ENCODE measurements at regions not wholly inside any gene's neighbourhood (a gene's known extent, or its start where the extent isn't known, plus 50 kb on each side); places are given as distances from the start of the nearest gene placed in this dataset.

- no peak for DNase-seq (ENCODE audit: low read depth in 2 of 2)
Measured at GRCh38 chr9:134967547-134967930, 49.8 kb upstream of the FCN1 start.

DNA sequence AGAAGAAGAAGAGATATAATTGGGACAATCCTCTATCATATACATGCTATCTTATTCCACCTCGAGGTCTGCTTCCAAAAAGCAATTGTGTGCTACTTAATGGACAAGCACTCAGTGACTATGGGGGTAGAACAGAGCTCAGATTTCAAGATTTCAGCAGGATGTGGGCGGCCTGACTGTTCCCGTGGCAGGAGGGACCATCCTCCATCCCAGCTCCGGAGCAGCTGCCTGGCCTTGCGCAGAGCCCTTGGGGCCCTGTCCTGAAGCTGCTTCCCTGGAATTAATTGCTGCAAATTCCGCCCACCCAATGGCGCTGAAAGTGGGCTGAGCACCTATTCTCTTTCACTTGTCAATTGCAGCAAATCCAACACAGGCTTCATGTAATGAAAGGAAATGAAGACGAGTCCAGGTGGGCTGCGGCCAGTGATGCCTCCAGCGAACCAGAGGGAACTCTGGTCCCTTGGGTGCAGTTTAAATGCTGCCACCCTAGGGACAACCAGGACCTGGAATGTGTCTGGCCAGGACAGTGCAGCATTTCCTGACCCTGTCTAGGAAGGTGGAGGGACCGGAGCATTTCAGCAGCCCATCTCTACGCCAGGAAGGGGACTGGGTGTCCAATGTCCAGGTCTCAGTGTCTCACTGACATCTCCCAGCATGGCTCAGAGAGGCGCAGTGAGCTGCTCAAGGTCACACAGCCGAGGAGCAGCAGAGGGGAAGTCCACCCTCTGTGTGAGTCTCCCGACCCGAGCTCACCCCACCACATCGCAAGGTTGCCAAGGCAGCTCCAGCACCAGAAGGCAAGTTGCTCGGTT is 50.5 kb upstream of the FCN1 start:
- no peak for DNase-seq (ENCODE audit: low read depth in 2 of 2)

GRCh38 chr9:134968823-134969090 is 51.0 kb upstream of the FCN1 start:
- DNase-seq (ENCODE audit: low read depth in 2 of 2): no peak

DNA sequence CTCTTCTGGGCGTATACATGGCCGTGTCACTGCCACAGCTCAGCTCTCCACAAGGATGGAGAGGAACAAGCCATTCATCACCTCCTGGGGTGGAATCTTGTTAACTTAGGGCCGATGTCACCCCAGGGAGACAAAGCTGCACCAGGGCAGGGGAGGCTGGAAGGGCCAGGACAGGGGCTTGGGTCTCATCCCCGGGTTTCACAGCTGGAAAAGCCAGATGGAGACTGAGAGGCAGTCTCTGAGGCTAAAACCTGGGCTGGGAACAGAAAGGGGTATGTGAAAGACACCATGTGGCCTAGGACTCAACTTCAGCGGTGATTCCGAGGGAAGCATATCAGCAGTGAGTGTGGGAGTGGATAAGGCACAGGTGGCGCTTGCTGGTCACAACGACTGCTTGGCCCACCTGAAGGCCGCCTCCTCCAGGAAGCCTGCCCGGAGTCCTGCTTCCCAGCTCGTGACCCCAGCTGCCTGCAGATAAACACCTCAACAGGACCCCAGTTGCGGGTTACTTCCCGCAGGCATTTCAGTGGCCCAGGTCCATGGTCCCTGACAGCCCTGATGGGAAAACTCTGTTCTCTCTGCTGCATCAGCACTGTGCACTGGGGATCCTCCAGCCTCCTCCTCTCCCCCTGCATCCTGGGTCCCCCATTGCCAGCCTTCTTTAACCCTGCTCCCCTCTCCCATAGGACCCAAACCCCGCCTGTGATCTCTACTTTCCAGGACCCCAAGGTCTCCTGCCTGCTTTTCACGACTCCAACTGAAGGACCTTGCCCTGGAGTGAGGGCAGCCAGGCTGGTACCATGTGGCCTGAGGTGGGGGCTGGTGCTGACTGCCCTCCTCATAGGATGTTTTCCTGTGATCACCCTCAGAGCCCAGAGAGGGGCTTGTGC is 51.7 kb upstream of the FCN1 start:
- DNase-seq (ENCODE audit: low read depth in 2 of 2): no peak

GRCh38 chr9:134970198-134970597 is 52.5 kb upstream of the FCN1 start:
- DNase-seq (ENCODE audit: low read depth in 2 of 2): no peak

DNA sequence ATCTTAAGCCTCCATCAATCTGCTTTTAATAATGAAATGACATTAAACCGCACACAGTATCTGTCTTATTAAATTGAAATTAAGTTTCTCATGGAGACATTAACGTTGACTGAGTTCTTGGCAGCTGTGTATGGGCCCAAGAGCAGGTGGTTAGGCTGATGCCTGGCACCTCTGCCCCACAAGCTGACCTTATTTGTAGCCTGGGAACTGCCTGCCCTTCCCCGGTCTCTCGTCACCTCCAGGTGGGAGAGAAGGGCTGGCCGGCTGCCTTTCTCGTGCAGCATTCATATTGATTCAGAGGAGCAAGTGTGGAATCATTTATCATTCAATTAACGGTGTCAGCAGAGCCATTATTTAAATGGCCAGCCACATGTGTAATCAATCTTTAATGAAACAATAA is 53.0 kb upstream of the FCN1 start:
- DNase-seq (ENCODE audit: low read depth in 2 of 2): no peak

DNA sequence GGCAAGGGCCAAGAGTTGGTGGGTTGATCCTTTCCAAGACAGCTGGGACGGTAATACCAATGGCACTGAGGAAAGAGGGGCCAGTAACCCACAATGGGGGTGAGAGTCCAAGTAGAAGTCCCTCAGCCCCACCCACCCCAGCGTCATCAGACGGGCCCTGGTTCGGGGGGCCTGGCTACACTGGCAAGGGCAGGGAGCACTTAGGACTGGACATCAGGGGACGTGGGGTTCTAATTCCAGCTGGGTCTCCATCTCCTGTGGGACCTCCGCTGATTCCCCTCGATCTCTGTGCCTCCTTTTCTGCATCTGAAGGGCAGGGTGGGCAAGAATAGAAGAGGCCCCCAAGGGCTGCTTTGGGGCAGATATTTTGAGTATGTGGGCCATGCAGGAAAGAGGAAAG is 53.5 kb upstream of the FCN1 start:
- DNase-seq (ENCODE audit: low read depth in 2 of 2): no peak

- DNase-seq (ENCODE audit: low read depth in 2 of 2): no peak
Measured at GRCh38 chr9:134971696-134972095, 54.0 kb upstream of the FCN1 start.

- no peak for DNase-seq (ENCODE audit: low read depth in 2 of 2)
Measured at GRCh38 chr9:134972140-134972539, 54.4 kb upstream of the FCN1 start.

DNA sequence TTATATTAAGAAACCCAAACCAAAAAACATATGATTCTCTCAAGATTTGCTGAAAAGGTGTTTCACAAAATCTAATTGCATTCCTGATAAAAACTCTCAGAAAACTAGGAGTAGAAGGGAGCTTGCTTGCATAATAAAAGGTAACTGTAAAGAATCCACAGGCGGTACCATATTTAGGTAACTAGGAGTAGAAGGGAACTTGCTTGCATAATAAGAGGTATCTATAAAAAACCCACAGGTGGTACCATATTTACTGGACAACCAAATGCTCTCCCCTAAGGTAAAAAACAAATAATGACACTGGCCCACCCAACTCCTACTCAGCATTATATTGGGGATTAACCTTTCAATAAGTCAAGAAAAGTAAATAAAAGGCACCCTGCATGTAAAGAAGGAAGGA is 57.5 kb upstream of the FCN1 start:
- DNase-seq (ENCODE audit: low read depth in 2 of 2): no peak

DNA sequence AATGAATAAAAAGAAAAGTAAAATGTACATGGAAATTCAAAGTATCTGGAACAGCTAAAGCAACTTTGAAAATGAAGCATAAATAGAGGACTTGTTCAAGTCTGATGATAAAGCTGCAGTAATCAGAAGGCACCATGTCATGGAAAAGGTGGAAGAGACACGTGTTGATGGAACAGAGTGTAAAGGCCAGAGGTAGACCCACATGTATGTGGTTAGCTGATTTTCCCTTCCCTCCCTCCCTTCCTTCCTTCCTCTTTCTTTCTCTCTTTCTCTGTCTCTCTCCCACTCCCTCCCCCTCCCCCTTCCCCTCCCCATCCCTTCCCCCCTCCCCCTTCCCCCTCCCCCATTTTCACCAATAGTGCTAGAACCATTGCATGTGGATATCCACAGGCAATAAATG is 58.7 kb upstream of the FCN1 start:
- DNase-seq (ENCODE audit: low read depth in 2 of 2): no peak

GRCh38 chr9:134978272-134978671 is 60.6 kb upstream of the FCN1 start:
- no peak for DNase-seq (ENCODE audit: low read depth in 2 of 2)

DNA sequence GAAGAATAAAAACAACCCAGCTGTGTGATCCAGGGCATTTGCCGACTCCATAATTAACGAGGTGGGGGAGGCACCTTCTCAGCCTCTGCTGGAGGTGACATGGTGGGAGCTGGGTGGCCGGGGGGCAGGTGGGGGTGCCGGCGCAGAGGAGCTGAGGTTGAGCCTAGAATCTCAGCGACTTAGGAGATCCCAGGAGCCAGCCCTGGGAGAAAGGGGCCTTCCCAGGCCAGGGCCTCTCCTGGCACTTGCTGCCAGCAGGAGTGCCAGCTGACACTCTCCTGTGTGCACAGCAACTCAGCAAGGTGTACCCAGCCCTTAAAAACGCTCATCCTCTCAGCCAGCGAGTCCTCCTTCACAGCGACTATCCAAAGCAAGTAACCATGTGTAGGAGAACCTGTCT is 62.8 kb upstream of the FCN1 start:
- no peak for DNase-seq (ENCODE audit: low read depth in 2 of 2)

- no peak for DNase-seq (ENCODE audit: low read depth in 2 of 2)
Measured at GRCh38 chr9:134980991-134981390, 63.3 kb upstream of the FCN1 start.

GRCh38 chr9:134981829-134982228 is 64.1 kb upstream of the FCN1 start:
- no peak for DNase-seq (ENCODE audit: low read depth in 2 of 2)

DNA sequence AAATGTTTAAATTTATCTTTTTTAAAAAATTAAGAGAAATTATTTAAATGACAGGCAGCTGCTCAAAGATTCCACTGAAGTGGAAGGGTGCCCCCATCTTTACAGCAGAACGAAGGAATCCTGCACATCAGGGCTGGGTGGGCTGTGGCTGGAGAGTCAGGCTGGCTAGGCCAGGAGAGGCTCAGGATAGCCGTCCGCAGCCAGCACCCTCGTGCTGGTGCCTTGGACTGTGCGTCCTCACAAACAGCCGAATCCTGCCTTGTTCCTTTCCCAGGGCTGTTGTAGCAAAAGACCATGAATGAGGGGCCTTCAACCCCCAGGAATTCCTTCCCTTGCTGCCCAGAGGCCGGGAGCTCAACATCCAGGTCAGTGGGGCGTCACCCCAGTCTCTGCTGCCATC is 64.6 kb upstream of the FCN1 start:
- no peak for DNase-seq (ENCODE audit: low read depth in 2 of 2)

DNA sequence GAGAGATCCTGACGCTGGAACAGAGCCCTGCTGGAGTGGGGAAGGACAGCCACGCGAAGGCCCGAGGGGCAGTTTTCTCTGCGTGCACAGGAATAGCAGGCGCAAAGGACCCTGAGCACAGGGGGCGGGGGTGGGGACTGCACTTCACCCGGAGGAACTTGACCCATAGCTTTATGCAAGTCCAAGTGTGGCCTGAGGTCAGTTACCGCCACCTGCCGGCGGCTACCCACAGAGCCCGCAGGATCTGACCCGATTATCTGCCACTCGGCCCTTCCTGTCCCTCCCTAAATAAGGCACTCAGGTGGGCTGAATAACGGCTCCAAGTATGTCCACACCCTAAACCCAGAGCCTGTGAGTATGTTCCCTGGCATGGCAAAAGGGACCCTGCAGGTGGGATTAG is 65.4 kb upstream of the FCN1 start:
- peak; percentile 11 to 20 for DNase-seq (ENCODE audit: low read depth in 2 of 2)

DNA sequence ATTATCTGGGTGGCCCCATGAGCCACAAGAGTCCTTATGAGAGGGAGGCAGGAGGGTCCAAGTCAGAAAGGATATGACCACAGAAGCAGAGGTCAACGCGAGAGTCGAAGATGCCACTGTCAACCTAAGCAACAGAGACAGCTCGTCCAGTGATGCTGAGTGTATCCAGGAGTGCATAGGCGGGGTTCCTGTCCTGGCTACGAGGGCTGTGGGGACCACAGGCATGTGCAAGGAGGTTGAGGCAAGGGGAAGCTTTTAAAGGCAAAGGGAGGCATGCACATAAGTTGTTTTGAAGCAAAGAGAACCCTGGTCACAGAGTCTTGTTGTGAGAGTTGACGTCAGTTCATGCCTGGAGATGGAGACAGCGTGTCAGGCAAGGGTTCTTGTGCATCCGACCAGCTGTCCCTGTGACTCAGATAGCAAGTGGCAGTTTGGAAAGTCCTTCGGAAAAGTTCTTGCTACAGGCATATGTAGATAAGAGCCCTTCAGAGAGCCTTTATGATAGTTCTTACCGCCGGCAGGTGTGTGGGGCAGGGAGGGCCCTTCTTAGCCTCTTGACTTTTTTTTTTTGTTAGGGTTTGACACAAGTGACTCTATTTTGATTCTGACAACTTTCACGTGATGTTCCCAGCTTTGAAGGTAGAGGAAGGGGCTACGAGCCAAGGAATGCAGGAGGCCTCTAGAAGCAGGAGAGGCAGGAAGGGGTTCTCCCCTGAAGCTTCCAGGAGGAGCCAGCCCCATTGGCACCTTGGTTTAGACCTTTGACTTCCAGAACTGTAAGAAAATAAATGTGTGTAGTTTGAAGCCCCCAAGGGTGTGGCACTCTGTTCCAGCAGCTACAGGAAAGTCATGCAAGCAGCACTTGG is 66.0 kb upstream of the FCN1 start:
- DNase-seq (ENCODE audit: low read depth in 2 of 2): no peak

DNA sequence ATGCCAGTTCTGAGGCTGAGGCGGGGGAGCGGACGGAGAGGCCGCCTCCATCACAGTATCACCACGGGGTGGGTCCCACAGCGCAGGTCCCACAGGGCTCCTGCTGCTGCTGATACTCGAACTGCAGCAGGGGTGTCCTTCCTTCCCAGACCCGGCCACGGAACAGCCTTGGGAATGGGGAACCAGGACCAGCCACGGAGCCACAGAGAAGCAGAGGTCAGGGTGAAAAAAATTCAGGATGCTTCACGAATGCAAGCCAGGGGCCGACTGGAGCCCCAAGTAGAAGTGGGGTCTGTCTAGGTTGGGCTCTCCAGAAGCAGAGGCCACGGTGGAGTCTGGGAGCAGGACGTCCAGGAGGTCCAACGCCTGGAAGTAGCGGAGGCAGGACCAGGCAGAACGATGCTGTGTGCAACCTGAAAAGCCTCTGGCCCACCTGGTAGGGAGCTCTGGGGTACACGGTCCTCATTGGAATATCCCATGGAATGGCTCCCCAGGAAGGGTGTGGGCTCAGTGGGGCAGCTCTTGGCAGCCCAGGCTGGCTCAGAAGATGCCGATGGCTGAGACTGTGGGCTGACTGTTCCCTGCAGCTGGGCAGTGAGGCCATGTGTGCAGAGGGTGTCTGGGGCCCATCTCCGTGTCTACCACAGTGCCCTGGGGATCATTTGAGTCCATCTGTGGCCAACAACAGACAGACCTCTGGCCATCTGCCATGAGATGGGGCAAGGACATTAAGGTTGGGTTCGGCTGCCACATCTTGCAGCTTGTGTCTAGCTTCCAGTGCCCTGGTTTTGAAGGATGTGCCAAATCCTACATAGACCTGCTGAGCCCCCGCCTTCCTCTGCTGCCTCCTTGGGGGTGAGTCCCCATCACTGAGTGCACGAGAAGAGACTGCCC is 66.9 kb upstream of the FCN1 start:
- no peak for DNase-seq (ENCODE audit: low read depth in 2 of 2)

DNA sequence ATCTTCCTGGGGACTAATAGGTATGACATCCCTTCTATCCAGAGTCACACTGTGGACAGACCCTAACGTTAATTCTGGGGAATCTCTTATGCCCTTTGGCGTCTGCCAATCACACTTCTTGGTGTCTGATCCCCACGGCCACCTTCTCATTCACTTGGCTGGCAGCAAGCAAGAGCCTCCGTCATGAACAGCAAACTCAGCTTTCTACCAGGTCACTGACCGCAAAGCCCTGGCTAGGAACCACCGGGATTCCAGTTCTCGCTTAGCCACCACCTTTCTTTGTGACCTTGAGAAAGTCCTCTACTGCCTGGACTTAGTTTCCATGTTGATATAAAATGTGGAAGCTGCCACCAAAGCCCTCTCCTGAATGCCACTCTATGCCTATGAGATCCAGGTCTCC is 67.7 kb upstream of the FCN1 start:
- DNase-seq (ENCODE audit: low read depth in 2 of 2): no peak

DNA sequence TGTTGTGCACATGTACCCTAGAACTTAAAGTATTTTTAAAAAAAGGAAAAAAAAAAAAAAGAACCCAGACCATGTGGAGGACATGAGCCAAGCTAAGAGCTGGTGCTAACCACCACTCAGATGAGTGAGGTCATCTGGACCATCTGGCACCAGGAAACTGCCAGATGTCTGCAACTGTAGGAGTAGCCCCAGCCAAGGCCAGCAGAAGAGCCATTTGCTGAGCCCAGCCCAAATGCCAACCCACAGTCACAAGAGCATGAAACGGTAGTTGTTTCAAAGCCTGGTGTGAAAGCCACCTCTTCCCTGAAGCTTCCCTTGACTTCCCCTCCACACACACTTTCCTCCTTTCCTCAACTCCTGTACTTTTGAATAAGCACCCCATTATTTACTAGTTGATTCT is 69.2 kb upstream of the FCN1 start:
- DNase-seq (ENCODE audit: low read depth in 2 of 2): no peak

Data from lung microvascular endothelial cell (primary cell).